Stimulated activated CD4-positive, alpha-beta T cell treated with anti-CD3 and anti-CD28 coated beads, Interleukin-1b, Interleukin-23, amount 100 ng/mL, for 1 hour (primary cell): ENCODE measurements at regions not wholly inside any gene's neighbourhood (a gene's known extent, or its start where the extent isn't known, plus 50 kb on each side); places are given as distances from the start of the nearest gene placed in this dataset.
"Not testable (repeated sequence)": the region's sequence is repeated elsewhere in the genome, so short reads cannot be mapped to it uniquely, and the experiment has no call there.

ENCODE experiments used
- DNase-seq, 2 donors: peaks; one replicate each; pipeline ENCODE4 v3.0.0-alpha.2; 2020; ENCODE audit warnings: low read depth in 2 of 2

DNA sequence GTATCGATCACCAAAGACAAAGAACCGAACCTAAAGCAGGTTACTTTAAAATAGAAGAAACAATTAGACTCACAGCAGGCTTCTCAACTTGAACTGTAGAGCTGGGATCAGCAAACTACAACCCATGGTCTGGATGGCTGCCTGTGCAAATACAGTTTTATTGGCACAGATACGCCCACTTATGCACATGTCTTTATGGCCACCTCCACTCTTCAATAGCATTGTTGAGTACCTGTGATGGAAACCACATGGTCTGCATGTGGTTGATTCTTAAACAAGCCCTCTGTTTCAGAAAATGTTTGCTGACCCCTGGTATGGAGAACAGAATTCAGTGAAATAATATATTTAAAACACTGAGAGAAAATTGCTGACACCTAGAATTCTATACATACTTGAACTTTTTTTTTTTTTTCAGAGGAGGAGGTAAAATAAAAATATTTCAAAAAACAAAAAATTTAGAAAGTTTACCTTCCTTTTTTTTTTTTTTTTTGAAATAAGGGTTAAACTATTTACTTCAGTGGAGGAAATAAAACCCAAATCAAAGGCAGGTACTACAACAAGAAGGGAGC, 263.8 kb upstream of the ATP10A start:
- no peak for DNase-seq

DNA sequence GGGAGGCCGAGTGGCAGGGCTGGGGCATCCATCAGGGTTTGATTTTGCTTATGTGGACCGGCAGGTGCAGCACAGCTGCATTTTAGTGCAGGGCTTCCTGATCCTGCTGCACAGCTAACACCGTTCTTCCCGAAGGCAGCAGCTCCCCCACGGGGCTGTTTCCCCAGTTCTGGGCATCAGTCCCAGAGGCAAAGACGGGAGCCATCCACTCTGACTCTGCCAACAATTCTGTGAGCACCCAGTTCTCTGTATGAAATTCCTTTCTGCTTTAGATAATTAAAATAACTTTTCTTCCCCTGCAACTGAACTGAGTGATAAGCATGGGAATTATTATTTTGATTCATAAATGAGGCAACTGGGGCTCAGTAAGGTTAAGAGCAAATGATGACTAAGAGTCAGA, 262.9 kb upstream of the ATP10A start:
- DNase-seq, result no peak

- no peak for DNase-seq
These were observed 262.5 kb upstream of the ATP10A start for GRCh38 chr15:26125664-26126063.

GRCh38 chr15:26119322-26119721, 256.2 kb upstream of the ATP10A start:
- no peak for DNase-seq

GRCh38 chr15:26115229-26115943, 252.3 kb upstream of the ATP10A start:
- DNase-seq, result no peak

DNA sequence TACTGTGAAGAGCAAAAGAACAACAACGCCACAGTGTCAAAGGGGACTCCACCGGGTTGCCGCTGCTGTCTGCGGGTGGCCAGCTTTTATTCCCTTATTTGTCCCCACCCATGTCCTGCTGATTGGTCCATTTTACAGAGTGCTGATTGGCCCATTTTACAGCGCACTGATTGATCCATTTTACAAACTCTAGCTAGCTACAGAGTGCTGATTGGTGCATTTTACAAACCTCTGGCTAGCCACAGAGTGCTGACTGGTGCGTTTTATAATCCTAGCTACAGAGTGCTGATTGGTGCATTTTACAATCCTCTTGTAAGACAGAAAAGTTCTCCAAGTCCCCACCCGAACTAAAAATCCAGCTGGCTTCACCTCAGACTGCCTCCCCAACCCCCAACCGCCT, 251.0 kb upstream of the ATP10A start:
- DNase-seq, result not testable (repeated sequence)

DNA sequence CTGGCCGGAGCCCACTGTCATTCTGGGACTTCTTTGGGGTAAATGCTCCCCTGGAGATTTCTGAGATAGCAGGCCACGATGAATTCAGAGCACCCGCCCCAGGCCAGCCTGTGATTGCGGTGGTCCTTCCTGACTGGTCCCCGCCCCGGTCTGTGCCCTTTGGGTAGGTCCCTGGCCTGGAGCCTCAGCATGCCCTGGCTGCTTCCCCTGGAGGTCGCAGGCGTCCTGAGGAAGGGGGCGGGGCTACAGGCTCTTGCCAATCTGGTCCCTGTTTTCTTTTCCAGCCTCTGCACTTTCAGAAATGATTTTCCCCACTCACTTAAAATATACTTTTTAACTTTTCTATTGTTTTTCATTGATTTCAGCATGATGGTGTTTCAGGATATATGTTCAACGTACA, 250.2 kb upstream of the ATP10A start:
- no peak for DNase-seq

GRCh38 chr15:26109203-26109602, 246.1 kb upstream of the ATP10A start:
- no peak for DNase-seq

DNA sequence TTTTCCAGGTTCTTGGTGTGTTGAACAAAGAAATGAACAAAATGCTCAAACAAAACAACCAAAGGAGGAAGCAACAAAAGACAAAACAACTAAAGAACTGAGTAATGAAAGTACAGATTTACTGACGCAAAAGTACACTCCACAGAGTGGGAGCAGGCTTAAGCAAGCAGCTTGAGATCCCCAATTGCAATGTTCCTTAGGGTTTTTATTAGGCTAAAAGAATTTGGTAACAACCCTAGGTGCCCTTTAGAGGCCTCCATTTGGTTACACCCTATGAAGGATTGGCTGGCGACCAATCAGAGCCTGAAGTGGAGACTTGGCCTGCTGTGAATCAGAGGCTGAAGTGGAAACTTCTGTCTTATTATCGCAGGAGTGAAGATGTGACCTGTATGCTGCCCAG, 243.4 kb upstream of the ATP10A start:
- DNase-seq, result no peak

GRCh38 chr15:26103002-26103404, 239.9 kb upstream of the ATP10A start:
- no peak for DNase-seq

- no peak for DNase-seq
These were observed 239.2 kb upstream of the ATP10A start for GRCh38 chr15:26102365-26102764.

- no peak for DNase-seq
These were observed 238.3 kb upstream of the ATP10A start for GRCh38 chr15:26101443-26101842.

DNA sequence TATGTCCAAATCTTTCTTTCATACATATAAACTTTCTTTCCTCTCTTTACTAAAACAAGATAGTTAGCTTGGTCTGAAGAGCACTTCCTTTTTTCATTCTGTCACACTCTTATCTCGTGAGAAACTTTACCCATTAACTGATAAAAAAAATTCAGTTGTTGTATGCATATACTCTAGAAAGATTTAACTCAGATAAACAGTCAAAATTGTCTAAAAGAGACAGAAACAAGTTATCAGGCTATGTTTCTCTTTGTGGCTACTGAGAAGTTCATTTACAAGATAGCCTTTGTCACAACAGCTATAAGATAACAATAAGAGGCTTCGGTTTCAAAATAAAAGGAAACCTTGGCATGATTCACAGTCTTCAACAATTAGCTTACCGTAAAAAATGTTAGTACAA, 235.7 kb upstream of the ATP10A start:
- no peak for DNase-seq

DNA sequence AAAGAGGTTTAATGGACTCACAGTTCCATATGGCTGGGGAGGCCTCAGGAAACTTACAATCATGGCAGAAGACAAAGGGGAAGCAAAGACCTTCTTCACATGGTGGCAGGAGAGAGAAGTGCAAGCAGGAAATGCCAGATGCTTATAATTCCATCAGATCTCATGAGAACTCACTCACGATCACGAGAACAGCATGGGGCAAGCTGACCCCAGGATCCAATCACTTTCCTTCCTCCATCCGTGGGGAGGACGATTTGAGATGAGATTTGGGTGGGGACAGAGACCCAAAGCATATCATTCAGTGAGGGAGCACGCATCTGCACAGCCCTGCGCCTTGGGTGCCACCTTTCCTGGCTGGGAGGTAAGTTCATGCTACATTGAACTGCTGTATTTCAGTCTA, 234.1 kb upstream of the ATP10A start:
- DNase-seq, result no peak

- DNase-seq, result no peak
These were observed 233.5 kb upstream of the ATP10A start for GRCh38 chr15:26096581-26096980.

DNA sequence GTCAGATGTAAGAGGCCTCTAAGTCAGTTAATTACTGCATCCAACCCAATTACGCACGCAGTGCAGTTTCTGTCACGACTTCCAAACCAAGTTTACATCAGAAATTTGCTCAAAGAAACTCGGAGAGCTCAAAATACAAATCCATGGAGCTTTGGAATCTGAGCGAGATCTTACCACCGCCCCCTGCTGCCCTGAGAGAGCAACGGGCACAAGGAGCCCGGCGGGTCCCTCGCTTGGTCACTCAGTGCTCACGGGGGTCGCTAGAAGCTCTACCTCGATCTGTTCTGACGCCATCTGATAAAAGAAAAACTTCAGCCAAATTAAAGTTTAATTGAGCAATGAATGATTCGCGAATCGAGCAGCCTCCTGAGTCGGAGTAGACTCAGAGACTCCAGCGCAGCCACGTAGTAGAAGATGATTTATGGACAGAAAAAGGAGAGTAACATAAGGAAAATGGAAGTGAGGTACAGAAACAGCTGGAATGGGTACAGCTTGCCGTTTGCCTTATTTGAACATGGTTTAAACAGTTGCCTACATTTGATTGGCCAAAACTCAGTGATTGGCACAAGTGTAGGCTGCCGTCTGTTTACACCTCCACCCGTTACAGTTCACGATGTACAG, 232.7 kb upstream of the ATP10A start:
- no peak for DNase-seq

DNA sequence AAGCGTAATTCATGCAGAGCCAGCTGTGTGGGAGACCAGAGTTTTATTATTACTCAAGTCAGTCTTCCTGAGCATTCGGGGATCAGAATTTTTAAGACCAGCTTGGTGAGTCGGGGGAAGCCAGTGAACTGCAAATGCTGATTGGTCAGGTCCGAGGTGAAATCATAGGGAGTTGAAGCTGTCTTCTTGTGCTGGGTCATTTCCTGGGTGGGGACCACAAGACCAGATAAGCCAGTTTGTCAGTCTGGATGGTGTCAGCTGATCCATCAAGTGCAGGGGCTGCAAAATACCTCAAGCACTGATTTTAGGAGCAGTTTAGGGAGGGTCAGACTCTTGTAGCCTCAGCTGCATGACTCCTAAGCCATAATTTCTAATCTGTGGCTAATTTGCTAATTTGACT, 228.1 kb upstream of the ATP10A start:
- no peak for DNase-seq

DNA sequence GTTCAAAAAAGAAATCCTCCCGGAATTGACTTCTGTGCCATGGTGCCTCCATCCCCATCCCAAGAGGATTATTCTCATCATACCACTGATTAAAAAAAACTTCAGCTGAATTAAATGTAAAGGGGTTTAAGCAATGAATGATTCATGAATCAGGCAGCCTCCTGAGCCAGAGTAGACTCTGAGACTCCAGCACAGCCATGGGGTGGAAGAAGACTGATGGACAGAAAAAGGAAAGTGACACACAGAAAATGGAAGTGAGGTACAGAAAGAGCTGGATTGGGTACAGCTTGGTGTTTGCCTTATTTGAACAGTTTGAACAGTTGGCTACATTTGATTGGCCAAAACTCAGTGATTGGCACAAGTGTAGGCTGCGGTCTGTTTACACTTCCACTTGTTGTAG, 224.8 kb upstream of the ATP10A start:
- no peak for DNase-seq

GRCh38 chr15:26087395-26087794, 224.3 kb upstream of the ATP10A start:
- DNase-seq, result no peak

DNA sequence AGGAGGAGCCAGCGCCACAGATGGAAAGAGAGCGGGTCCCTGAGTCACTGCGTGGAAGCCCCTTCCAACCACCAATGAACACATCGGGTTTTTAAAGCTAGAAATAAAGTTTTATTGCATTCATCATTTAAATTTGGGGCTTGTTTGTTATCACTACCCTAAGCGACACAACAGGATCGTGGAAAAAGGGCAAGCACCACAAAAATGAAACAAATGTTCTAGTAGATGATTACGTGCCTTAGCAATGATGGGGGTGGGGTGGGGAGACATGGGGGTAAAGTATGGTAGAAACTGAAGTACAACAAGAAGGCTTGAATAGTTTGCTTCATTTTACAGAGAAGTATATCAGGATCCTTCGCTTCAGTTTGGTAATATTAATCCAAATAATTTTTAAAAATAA, 221.6 kb upstream of the ATP10A start:
- DNase-seq, result no peak

DNA sequence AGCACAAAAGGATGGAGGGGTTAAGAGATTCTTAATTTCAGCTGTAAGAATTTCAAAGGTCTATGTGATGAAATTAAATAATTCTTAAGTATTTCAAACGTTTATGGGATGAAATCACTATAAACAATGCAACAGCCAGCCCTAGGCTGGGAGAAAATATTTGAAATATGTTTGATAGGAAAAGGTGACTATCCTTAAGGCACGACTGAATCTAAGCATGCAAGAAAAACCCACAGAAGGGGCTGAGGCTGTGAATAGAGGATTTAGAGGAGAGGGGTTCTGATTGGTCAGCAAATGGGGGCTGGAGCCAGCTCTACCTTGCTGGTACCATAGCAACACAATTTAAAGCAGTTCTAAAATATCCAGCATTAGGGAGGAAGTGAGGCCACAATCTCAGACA, 220.8 kb upstream of the ATP10A start:
- no peak for DNase-seq

GRCh38 chr15:26083457-26083856, 220.3 kb upstream of the ATP10A start:
- DNase-seq, result no peak
